Gastroesophageal sphincter (tissue), 3 donors: ENCODE measurements at regions not wholly inside any gene's neighbourhood (a gene's known extent, or its start where the extent isn't known, plus 50 kb on each side); places are given as distances from the start of the nearest gene placed in this dataset.

Experiments
- EP300 ChIP-seq: sonication (generic); formaldehyde crosslinking; IDR thresholded peaks from one replicate; pipeline ENCODE4 v1.6.1; 2017; ENCODE audit warnings: antibody characterized with exemption, mild to moderate bottlenecking
- POLR2A ChIP-seq, 2 donors: fragments of 450-650 bp; IDR thresholded peaks; one replicate each; pipeline ENCODE4 v1.6.1; 2017; ENCODE audit warnings: antibody characterized with exemption in 2 of 2, mild to moderate bottlenecking in 2 of 2, moderate library complexity in 1 of 2
- POLR2AphosphoS5 ChIP-seq: sonication (generic); formaldehyde crosslinking; IDR thresholded peaks from one replicate; pipeline ENCODE4 v1.6.1; 2017; ENCODE audit warnings: antibody characterized with exemption
- TF ChIP-seq, protein P1 (sequence below), 4 experiments: fragments of 200-600 bp in 2 of 4; fragments of 450-650 bp in 2 of 4; sonication (generic) in 1 of 4; IDR thresholded peaks; one replicate each; pipeline ENCODE4 v1.5.1; 2017 to 2019; ENCODE audit warnings: antibody characterized with exemption in 4 of 4, mild to moderate bottlenecking in 2 of 4, moderate library complexity in 2 of 4

DNA sequence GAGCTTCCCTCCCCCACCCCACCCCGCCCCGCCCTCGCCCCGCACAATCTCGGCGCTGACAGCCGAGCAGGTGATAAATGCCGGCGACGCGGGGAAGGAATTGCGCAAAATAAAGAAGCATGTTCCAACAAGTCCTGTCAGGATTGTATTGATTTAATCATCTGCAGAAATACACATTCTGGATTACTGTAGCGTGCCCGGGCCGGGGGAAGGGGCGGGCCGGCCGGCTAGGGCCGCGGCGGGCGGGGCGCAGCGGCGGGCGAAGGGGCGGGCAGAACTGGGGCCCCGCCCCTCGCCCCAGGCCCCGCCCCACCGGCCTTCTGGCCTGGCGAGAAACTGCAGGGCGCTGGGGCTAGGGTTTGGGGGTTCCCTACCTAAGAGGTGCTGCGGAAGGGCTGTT, 88.9 kb upstream of the PAX2 start:
- TF ChIP-seq POLR2AphosphoS5 (no peak), POLR2A (IDR thresholded peaks at IDR 0.05) (no peak), EP300 (no peak)
- TF ChIP-seq, protein P1, sequence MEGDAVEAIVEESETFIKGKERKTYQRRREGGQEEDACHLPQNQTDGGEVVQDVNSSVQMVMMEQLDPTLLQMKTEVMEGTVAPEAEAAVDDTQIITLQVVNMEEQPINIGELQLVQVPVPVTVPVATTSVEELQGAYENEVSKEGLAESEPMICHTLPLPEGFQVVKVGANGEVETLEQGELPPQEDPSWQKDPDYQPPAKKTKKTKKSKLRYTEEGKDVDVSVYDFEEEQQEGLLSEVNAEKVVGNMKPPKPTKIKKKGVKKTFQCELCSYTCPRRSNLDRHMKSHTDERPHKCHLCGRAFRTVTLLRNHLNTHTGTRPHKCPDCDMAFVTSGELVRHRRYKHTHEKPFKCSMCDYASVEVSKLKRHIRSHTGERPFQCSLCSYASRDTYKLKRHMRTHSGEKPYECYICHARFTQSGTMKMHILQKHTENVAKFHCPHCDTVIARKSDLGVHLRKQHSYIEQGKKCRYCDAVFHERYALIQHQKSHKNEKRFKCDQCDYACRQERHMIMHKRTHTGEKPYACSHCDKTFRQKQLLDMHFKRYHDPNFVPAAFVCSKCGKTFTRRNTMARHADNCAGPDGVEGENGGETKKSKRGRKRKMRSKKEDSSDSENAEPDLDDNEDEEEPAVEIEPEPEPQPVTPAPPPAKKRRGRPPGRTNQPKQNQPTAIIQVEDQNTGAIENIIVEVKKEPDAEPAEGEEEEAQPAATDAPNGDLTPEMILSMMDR (IDR thresholded peaks at IDR 0.05), result no peak
